T-helper 2 cell treated with Interferon-gamma antibody and Interleukin-4, amounts not matched to agents 5 μg/mL and 100 μg/mL, for 36 hours (primary cell): ENCODE measurements at regions not wholly inside any gene's neighbourhood (a gene's known extent, or its start where the extent isn't known, plus 50 kb on each side); places are given as distances from the start of the nearest gene placed in this dataset.

Experiments
- DNase-seq: peaks from one replicate; pipeline ENCODE4 v3.0.0; 2021; ENCODE audit warnings: low spot score
- H3K27ac Mint-ChIP-seq: one replicate; pipeline ENCODE4 v1.8.0; 2021; ENCODE audit warnings: mild to moderate bottlenecking, mixed read lengths
- H3K27me3 Mint-ChIP-seq: one replicate; pipeline ENCODE4 v1.8.0; 2021; ENCODE audit warnings: low read depth, mixed read lengths
- H3K36me3 Mint-ChIP-seq: one replicate; pipeline ENCODE4 v1.8.0; 2021; ENCODE audit warnings: low read depth, mixed read lengths
- H3K4me1 Mint-ChIP-seq: one replicate; pipeline ENCODE4 v1.8.0; 2021; ENCODE audit warnings: low read depth, mixed read lengths
- H3K4me3 Mint-ChIP-seq: one replicate; pipeline ENCODE4 v1.8.0; 2022; ENCODE audit warnings: mild to moderate bottlenecking, moderate library complexity, mixed read lengths
- H3K9me3 Mint-ChIP-seq: one replicate; pipeline ENCODE4 v1.8.0; 2021; ENCODE audit warnings: mixed read lengths

GRCh38 chr10:90575125-90575524 is 282.7 kb downstream of the HTR7 start:
- Mint-ChIP-seq H3K4me3 (no peak overlapping the region), H3K4me1 (no peaks in the 10 kb centered on the region), H3K9me3 (no peaks in the 10 kb centered on the region), H3K27ac (no peak overlapping the region), H3K27me3 (no peaks in the 10 kb centered on the region), H3K36me3 (no peaks in the 10 kb centered on the region)
- no peak for DNase-seq

- no peak overlapping the region for H3K27ac Mint-ChIP-seq
- H3K9me3 Mint-ChIP-seq: no peaks in the 10 kb centered on the region
- no peak overlapping the region for H3K4me3 Mint-ChIP-seq
- DNase-seq: no peak
- peaks cover 3% of the 10 kb centered on the region for H3K27me3 Mint-ChIP-seq
- H3K36me3 Mint-ChIP-seq: no peaks in the 10 kb centered on the region
- no peaks in the 10 kb centered on the region for H3K4me1 Mint-ChIP-seq
These were observed 280.3 kb downstream of the HTR7 start for GRCh38 chr10:90577569-90577968.

- Mint-ChIP-seq H3K4me3 (no peak overlapping the region), H3K27me3 (peaks cover 3% of the 10 kb centered on the region), H3K27ac (no peak overlapping the region), H3K36me3 (no peaks in the 10 kb centered on the region), H3K4me1 (no peaks in the 10 kb centered on the region), H3K9me3 (no peaks in the 10 kb centered on the region)
- DNase-seq: no peak
These were observed 278.1 kb downstream of the HTR7 start for GRCh38 chr10:90579602-90580242.

- Mint-ChIP-seq H3K4me3 (no peak overlapping the region), H3K27ac (no peak overlapping the region), H3K36me3 (no peaks in the 10 kb centered on the region), H3K9me3 (no peaks in the 10 kb centered on the region), H3K27me3 (peaks cover 3% of the 10 kb centered on the region), H3K4me1 (no peaks in the 10 kb centered on the region)
- no peak for DNase-seq
These were observed 274.4 kb downstream of the HTR7 start for GRCh38 chr10:90583416-90583815.

- no peak for DNase-seq
- Mint-ChIP-seq H3K4me1 (no peaks in the 10 kb centered on the region), H3K4me3 (no peak overlapping the region), H3K27me3 (peaks cover 5% of the 10 kb centered on the region), H3K36me3 (no peaks in the 10 kb centered on the region), H3K9me3 (no peaks in the 10 kb centered on the region), H3K27ac (no peak overlapping the region)
These were observed 270.8 kb downstream of the HTR7 start for GRCh38 chr10:90587081-90587491.

GRCh38 chr10:90587561-90587960 is 270.3 kb downstream of the HTR7 start:
- no peaks in the 10 kb centered on the region for H3K36me3 Mint-ChIP-seq
- H3K27ac Mint-ChIP-seq: no peak overlapping the region

GRCh38 chr10:90588222-90588621 is 269.6 kb downstream of the HTR7 start:
- Mint-ChIP-seq H3K9me3 (no peaks in the 10 kb centered on the region), H3K27me3 (peaks cover 5% of the 10 kb centered on the region), H3K4me3 (no peak overlapping the region), H3K27ac (no peak overlapping the region), H3K4me1 (no peaks in the 10 kb centered on the region), H3K36me3 (no peaks in the 10 kb centered on the region)
- no peak for DNase-seq

More at GRCh38 chr10:90587561-90587960, 270.3 kb downstream of the HTR7 start:
- H3K4me3 Mint-ChIP-seq: no peak overlapping the region
- H3K9me3 Mint-ChIP-seq: no peaks in the 10 kb centered on the region
- H3K4me1 Mint-ChIP-seq: no peaks in the 10 kb centered on the region
- peaks cover 5% of the 10 kb centered on the region for H3K27me3 Mint-ChIP-seq
- DNase-seq: no peak

GRCh38 chr10:90589825-90590224 is 268.0 kb downstream of the HTR7 start:
- no peaks in the 10 kb centered on the region for H3K4me1 Mint-ChIP-seq
- no peaks in the 10 kb centered on the region for H3K36me3 Mint-ChIP-seq
- no peak overlapping the region for H3K27ac Mint-ChIP-seq
- H3K4me3 Mint-ChIP-seq: no peak overlapping the region
- H3K27me3 Mint-ChIP-seq: peaks cover 5% of the 10 kb centered on the region
- DNase-seq: no peak
- H3K9me3 Mint-ChIP-seq: no peaks in the 10 kb centered on the region

GRCh38 chr10:90591629-90592028 is 266.2 kb downstream of the HTR7 start:
- H3K27ac Mint-ChIP-seq: no peak overlapping the region
- peaks cover 5% of the 10 kb centered on the region for H3K27me3 Mint-ChIP-seq
- no peaks in the 10 kb centered on the region for H3K9me3 Mint-ChIP-seq
- no peak for DNase-seq
- no peak overlapping the region for H3K4me3 Mint-ChIP-seq
- no peaks in the 10 kb centered on the region for H3K36me3 Mint-ChIP-seq
- no peaks in the 10 kb centered on the region for H3K4me1 Mint-ChIP-seq

- H3K4me1 Mint-ChIP-seq: no peaks in the 10 kb centered on the region
These were observed 265.1 kb downstream of the HTR7 start for GRCh38 chr10:90592638-90593302.

GRCh38 chr10:90598513-90598912 is 259.3 kb downstream of the HTR7 start:
- no peak overlapping the region for H3K4me3 Mint-ChIP-seq
- no peaks in the 10 kb centered on the region for H3K36me3 Mint-ChIP-seq
- no peaks in the 10 kb centered on the region for H3K9me3 Mint-ChIP-seq
- no peak for DNase-seq
- H3K4me1 Mint-ChIP-seq: no peaks in the 10 kb centered on the region
- no peaks in the 10 kb centered on the region for H3K27me3 Mint-ChIP-seq
- H3K27ac Mint-ChIP-seq: no peak overlapping the region

More at GRCh38 chr10:90592638-90593302, 265.1 kb downstream of the HTR7 start:
- no peak overlapping the region for H3K4me3 Mint-ChIP-seq
- peaks cover 5% of the 10 kb centered on the region for H3K27me3 Mint-ChIP-seq
- H3K36me3 Mint-ChIP-seq: no peaks in the 10 kb centered on the region
- no peak for DNase-seq
- H3K27ac Mint-ChIP-seq: no peak overlapping the region
- no peaks in the 10 kb centered on the region for H3K9me3 Mint-ChIP-seq

- H3K27me3 Mint-ChIP-seq: no peaks in the 10 kb centered on the region
- H3K36me3 Mint-ChIP-seq: no peaks in the 10 kb centered on the region
- no peaks in the 10 kb centered on the region for H3K4me1 Mint-ChIP-seq
- no peak for DNase-seq
- H3K4me3 Mint-ChIP-seq: no peak overlapping the region
- H3K9me3 Mint-ChIP-seq: no peaks in the 10 kb centered on the region
- H3K27ac Mint-ChIP-seq: no peak overlapping the region
These were observed 254.8 kb downstream of the HTR7 start for GRCh38 chr10:90602862-90603610.

GRCh38 chr10:90604636-90605035 is 253.2 kb downstream of the HTR7 start:
- no peaks in the 10 kb centered on the region for H3K36me3 Mint-ChIP-seq
- no peak for DNase-seq
- no peaks in the 10 kb centered on the region for H3K27me3 Mint-ChIP-seq
- no peaks in the 10 kb centered on the region for H3K4me1 Mint-ChIP-seq
- no peak overlapping the region for H3K27ac Mint-ChIP-seq
- H3K4me3 Mint-ChIP-seq: no peak overlapping the region
- H3K9me3 Mint-ChIP-seq: no peaks in the 10 kb centered on the region

- Mint-ChIP-seq H3K4me3 (no peak overlapping the region), H3K4me1 (no peaks in the 10 kb centered on the region), H3K27me3 (no peaks in the 10 kb centered on the region), H3K9me3 (no peaks in the 10 kb centered on the region), H3K36me3 (no peaks in the 10 kb centered on the region), H3K27ac (no peak overlapping the region)
- no peak for DNase-seq
These were observed 252.3 kb downstream of the HTR7 start for GRCh38 chr10:90605506-90605905.
